Large intestine (tissue), 3 donors: ENCODE measurements at regions not wholly inside any gene's neighbourhood (a gene's known extent, or its start where the extent isn't known, plus 50 kb on each side); places are given as distances from the start of the nearest gene placed in this dataset.

ENCODE experiments used
- DNase-seq, 2 donors: peaks; one replicate each; pipeline versions ENCODE4 v3.0.0 to v3.0.0-alpha.2; 2013
- H3K27ac ChIP-seq: one replicate; pipeline ENCODE4 v1.5.1; 2013; ENCODE audit warnings: low read length
- H3K27me3 ChIP-seq: 2 replicates; pipeline ENCODE4 v1.6.1; 2013; ENCODE audit warnings: low read length; ENCODE audit not compliant: control insufficient read depth, insufficient read depth
- H3K36me3 ChIP-seq: 2 replicates; pipeline ENCODE4 v1.6.1; 2013; ENCODE audit warnings: low read length; ENCODE audit not compliant: control insufficient read depth, insufficient read depth
- H3K4me1 ChIP-seq: one replicate; pipeline ENCODE4 v1.6.1; 2013; ENCODE audit warnings: low read length; ENCODE audit not compliant: control insufficient read depth, insufficient read depth
- H3K4me3 ChIP-seq: one replicate; pipeline ENCODE4 v1.5.1; 2013; ENCODE audit warnings: low read length
- H3K9me3 ChIP-seq: one replicate; pipeline ENCODE4 v1.6.1; 2013; ENCODE audit warnings: mild to moderate bottlenecking, low read depth, low read length, moderate library complexity; ENCODE audit not compliant: control insufficient read depth
- WGBS: methylation state at CpG from one replicate; pipeline ENCODE4 v1.1.5; 2013; ENCODE audit warnings: low lambda C conversion rate; ENCODE audit not compliant: insufficient coverage; 5-methylcytosine and 5-hydroxymethylcytosine counted together

- Histone ChIP-seq H3K27me3 (no peaks in the 10 kb centered on the region), H3K27ac (no peak overlapping the region), H3K9me3 (no peaks in the 10 kb centered on the region), H3K36me3 (no peaks in the 10 kb centered on the region), H3K4me1 (no peaks in the 10 kb centered on the region), H3K4me3 (no peak overlapping the region)
- DNase-seq, result no peak
- no CpG with 5 or more reads among the region's 7 CpGs for WGBS
Observed at GRCh38 chr20:61123286-61123685, 128.8 kb upstream of the CDH4 start.

DNA sequence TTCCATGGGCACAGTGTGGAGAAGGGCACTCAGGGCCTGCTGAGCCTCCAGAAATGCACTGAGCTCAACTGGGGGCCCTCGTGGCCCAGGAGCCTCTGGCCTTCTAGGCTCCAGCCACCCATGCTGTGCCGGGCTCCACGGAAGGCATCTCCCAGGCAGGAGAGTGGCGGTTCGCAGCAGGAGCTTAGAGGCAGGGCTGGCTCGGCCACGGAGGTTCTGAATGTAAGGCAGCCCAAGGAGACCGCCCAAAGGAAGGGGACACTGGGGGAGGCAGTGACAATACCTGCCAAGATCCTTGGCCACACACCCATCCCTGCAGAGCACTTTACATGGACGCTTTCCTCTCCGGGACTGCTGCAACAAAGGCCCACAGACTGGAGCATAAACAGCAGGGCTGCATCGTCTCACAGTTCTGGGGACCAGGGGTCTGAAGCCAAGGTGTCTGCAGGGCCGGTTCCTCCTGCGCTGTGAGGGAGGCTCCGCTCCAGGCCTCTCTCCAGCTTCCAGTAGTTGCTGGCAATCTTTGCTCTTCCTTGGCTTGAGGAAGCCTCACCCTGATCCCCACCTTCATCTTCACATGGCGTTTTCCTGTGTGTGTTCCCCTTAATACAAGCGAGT is 128.2 kb upstream of the CDH4 start:
- H3K36me3 ChIP-seq, result no peaks in the 10 kb centered on the region
- no peaks in the 10 kb centered on the region for H3K27me3 ChIP-seq
- no peak overlapping the region for H3K27ac ChIP-seq
- DNase-seq, result no peak
- no peaks in the 10 kb centered on the region for H3K4me1 ChIP-seq
- WGBS, result no CpG with 5 or more reads among the region's 16 CpGs
- H3K4me3 ChIP-seq, result no peak overlapping the region
- no peaks in the 10 kb centered on the region for H3K9me3 ChIP-seq

- Histone ChIP-seq H3K36me3 (no peaks in the 10 kb centered on the region), H3K27ac (no peak overlapping the region), H3K27me3 (no peaks in the 10 kb centered on the region), H3K4me3 (no peak overlapping the region), H3K4me1 (no peaks in the 10 kb centered on the region), H3K9me3 (no peaks in the 10 kb centered on the region)
- DNase-seq, result no peak
- no CpG with 5 or more reads among the region's 9 CpGs for WGBS
Observed at GRCh38 chr20:61125076-61125475, 127.0 kb upstream of the CDH4 start.

DNA sequence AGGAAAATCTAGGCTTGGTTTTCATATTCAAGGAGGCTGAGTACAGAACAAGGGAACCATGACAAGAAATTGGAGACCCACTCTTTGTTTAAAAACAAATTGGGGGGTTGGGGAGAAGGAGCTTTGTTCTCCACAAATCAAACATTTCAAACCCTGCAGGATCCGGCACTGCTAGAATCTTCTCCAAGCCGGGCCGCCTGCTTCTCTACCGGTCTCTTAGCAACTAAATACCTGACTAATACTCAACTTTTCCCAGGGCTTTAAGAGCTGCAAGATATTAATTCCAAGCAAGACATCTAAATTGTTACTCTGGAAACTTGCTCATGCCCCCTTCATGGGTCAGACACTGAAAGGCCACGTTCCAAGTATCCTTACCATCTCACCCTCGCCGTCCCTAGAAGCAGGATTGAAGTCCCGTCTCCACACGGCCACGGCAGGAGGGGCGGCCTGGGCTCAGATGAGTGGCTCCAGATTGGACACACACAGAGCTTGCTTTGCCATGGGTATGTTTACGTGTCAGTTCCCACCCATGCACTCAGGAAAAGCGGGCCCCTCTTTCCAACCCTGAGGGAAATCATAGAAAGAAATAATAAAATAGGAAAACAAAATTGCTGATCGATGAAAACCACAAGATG is 126.4 kb upstream of the CDH4 start:
- H3K36me3 ChIP-seq, result no peaks in the 10 kb centered on the region
- DNase-seq, result no peak
- peaks cover under 1% of the 10 kb centered on the region for H3K27me3 ChIP-seq
- H3K4me1 ChIP-seq, result no peaks in the 10 kb centered on the region
- 91% methylated on average over 4 of the region's 14 CpGs for WGBS
- no peak overlapping the region for H3K4me3 ChIP-seq
- no peak overlapping the region for H3K27ac ChIP-seq
- H3K9me3 ChIP-seq, result no peaks in the 10 kb centered on the region

DNA sequence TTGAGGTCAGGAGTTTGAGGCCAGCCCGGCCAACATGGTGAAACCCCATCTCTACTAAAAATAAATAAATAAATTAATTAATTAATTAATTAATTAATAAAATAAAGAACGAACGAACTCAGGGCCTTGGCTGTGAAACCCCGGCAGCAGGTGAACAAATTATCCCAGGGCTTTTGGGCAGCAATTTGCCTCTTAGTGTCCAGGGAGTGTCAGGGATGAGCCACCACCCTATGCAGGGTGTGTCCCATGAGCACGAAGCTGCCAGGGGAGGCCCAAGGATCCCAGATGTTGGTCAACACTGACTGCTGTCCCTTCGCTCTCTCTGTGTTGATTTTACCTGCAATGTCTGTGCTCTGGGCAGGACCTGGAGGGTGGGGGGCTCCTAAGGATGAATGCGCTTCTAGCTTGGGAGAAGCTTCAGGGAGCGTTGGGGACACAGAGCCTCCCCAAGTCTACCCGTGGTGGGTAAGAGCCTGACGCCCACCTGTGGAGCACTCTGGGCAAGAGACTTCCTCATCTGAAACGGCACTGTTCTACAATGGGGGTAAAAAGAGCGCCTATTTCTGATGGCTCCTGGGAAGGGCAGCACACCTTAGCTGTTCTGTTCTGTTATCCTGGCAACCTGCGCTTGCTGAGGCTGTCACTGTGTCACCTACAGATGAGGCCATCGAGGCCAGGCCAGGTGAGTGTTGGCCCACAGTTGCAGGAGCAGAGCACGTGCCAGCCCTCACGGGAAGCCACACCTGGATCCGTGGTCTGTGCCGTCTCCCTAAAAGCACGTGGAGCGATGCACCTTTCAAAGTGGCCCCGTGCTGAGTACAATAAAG is 125.5 kb upstream of the CDH4 start:
- H3K4me3 ChIP-seq, result no peak overlapping the region
- DNase-seq, result no peak
- WGBS, result no CpG with 5 or more reads among the region's 21 CpGs

GRCh38 chr20:61127311-61128039 is 124.6 kb upstream of the CDH4 start:
- H3K36me3 ChIP-seq, result no peaks in the 10 kb centered on the region
- H3K9me3 ChIP-seq, result no peaks in the 10 kb centered on the region
- WGBS, result no CpG with 5 or more reads among the region's 12 CpGs
- H3K27me3 ChIP-seq, result peaks cover 2% of the 10 kb centered on the region
- no peaks in the 10 kb centered on the region for H3K4me1 ChIP-seq
- DNase-seq, result no peak
- no peak overlapping the region for H3K4me3 ChIP-seq
- H3K27ac ChIP-seq, result no peak overlapping the region

More for the DNA sequence above, 125.5 kb upstream of the CDH4 start:
- H3K27me3 ChIP-seq, result peaks cover 2% of the 10 kb centered on the region
- no peaks in the 10 kb centered on the region for H3K9me3 ChIP-seq
- no peaks in the 10 kb centered on the region for H3K4me1 ChIP-seq
- no peaks in the 10 kb centered on the region for H3K36me3 ChIP-seq
- no peak overlapping the region for H3K27ac ChIP-seq

GRCh38 chr20:61128701-61129269 is 123.3 kb upstream of the CDH4 start:
- Histone ChIP-seq H3K4me1 (no peaks in the 10 kb centered on the region), H3K27ac (no peak overlapping the region), H3K9me3 (no peaks in the 10 kb centered on the region), H3K4me3 (no peak overlapping the region), H3K36me3 (no peaks in the 10 kb centered on the region), H3K27me3 (peaks cover 2% of the 10 kb centered on the region)
- DNase-seq, result no peak
- WGBS, result 40% methylated on average over 1 of the region's 14 CpGs

- DNase-seq, result no peak
- H3K36me3 ChIP-seq, result no peaks in the 10 kb centered on the region
- no peaks in the 10 kb centered on the region for H3K4me1 ChIP-seq
- H3K4me3 ChIP-seq, result no peak overlapping the region
- no peak overlapping the region for H3K27ac ChIP-seq
- WGBS, result no CpG with 5 or more reads among the region's 12 CpGs
- H3K27me3 ChIP-seq, result peaks cover 4% of the 10 kb centered on the region
- no peaks in the 10 kb centered on the region for H3K9me3 ChIP-seq
Observed at GRCh38 chr20:61129311-61129710, 122.8 kb upstream of the CDH4 start.

GRCh38 chr20:61130156-61130555 is 121.9 kb upstream of the CDH4 start:
- Histone ChIP-seq H3K4me3 (no peak overlapping the region), H3K27ac (no peak overlapping the region), H3K27me3 (peaks cover 7% of the 10 kb centered on the region), H3K4me1 (no peaks in the 10 kb centered on the region), H3K36me3 (no peaks in the 10 kb centered on the region), H3K9me3 (no peaks in the 10 kb centered on the region)
- no peak for DNase-seq
- WGBS, result 50% methylated on average over 2 of the region's 7 CpGs

DNA sequence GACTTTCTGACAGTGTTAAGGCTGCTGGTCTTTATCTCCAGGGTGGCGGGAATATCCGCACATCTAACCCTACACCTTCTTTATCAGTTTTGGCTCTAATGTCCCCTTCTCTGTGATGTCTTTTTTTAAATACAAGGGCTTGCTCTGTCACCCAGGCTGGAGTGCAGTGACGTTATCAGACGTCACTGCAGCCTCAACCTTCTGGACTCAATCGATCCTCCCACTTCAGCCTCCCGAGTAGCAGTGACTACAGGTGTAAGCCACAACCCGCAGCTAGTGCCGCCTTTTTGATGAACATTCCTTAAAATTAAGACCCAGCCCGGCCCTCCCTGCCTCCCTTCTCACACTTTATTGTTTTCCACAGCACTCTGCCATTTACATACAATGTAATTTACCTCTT is 120.1 kb upstream of the CDH4 start:
- Histone ChIP-seq H3K4me1 (no peaks in the 10 kb centered on the region), H3K27me3 (peaks cover 19% of the 10 kb centered on the region), H3K4me3 (no peak overlapping the region), H3K9me3 (no peaks in the 10 kb centered on the region), H3K27ac (no peak overlapping the region), H3K36me3 (no peaks in the 10 kb centered on the region)
- WGBS, result 95% methylated on average over 4 of the region's 9 CpGs
- DNase-seq, result no peak
